Stimulated activated CD8-positive, alpha-beta memory T cell treated with anti-CD3 and anti-CD28 coated beads, Interleukin-7, amount 100 ng/mL, for 48 hours (primary cell): ENCODE measurements at regions not wholly inside any gene's neighbourhood (a gene's known extent, or its start where the extent isn't known, plus 50 kb on each side); places are given as distances from the start of the nearest gene placed in this dataset.
"Not testable (repeated sequence)": the region's sequence is repeated elsewhere in the genome, so short reads cannot be mapped to it uniquely, and the experiment has no call there.

Experiments
- DNase-seq, 2 donors: peaks; one replicate each; pipeline ENCODE4 v3.0.0-alpha.2; 2020; ENCODE audit warnings: low read depth in 1 of 2; ENCODE audit errors: extremely low read depth in 1 of 2

DNA sequence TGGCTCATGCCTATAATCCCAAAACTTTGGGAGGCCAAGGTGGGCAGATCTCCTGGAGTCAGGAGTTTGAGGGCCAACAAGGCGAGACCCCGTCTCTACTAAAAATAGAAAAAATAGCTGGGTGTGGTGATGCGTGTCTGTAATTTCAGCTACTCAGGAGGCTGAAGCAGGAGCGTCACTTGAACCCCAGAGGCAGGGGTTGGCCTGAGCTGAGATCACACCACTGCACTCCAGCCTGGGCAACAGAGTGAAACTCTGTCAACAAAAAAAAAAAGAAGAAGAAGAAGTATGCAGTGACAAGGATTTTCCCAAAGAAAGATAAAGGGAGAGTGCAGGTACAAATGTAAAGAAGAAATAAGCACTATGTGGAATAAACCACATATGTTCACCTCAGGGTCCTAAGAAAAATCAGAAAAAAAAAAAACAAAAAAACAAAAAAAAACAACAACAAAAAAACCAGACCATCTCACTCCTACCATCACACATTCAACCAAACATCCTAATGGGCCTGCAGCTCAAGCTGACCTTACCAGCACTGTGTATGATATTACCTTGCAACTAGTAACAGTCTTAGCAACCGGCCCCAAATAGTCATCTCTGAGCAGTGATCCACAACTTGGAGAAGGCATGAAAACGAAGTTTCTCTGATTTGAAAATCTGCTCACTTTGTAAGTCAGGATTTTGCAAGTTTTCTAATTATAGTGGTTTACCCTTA lies 296.7 kb upstream of the PROK2 start:
- no peak for DNase-seq

DNA sequence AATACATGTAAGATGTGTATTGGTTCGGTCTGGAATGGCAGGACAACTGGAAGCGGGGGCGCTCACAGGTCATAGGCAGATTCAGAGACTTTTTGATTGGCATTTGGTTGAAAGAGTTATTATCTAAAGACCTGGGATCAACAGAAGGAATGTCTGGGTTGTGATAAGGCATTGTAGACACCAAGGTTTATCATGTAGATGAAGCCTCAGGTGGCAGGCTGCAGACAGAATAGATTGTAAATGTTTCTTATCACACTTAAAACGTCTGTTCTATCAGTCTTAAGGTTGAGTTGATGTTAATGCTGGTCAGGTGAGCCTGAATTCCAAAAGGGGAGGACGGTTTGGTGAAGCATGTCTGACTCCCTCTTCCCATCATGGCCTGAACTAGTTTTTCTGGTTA lies 295.9 kb upstream of the PROK2 start:
- DNase-seq = no peak

DNA sequence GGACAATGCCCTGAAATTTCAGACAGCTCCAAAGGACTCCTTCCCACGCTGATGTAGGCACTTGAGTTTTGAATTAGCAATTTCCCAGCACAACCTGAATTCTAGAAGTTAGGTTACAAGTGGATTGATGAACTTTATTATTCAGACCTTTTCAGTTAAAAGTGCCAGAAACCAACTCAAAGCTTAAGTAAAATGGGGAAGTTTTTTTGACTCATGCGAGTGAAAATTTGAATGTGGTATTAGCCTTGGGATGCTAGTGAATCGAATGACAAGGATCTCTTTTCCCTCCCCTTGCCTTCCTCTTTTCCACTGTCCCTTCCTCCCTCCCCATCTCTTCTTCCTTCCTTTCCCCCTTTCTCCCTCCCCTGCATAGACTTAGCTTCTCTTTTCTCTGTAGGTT lies 295.1 kb upstream of the PROK2 start:
- DNase-seq = no peak

DNA sequence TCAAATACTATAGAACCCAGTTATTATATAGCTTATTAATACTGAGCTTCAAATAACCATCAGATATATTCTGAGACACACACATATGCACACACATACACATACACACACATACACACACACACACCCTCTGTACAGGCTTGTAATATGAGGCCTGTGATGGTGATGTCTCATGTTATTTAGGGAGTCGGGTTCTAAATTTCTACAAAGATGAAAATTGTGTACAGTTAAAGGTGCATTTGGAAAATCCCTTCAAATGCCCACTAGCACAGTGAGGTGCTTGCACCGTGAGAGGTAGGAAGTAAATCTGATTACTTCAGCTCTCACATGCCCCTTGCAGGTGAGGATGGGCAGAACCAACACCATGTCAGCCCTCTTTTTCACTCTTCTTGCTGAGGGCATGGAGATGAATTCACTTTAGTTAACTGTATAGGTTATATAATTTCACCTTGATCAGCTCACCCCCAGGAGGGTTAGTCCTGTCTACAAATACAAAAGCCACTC lies 294.5 kb upstream of the PROK2 start:
- DNase-seq = no peak

DNA sequence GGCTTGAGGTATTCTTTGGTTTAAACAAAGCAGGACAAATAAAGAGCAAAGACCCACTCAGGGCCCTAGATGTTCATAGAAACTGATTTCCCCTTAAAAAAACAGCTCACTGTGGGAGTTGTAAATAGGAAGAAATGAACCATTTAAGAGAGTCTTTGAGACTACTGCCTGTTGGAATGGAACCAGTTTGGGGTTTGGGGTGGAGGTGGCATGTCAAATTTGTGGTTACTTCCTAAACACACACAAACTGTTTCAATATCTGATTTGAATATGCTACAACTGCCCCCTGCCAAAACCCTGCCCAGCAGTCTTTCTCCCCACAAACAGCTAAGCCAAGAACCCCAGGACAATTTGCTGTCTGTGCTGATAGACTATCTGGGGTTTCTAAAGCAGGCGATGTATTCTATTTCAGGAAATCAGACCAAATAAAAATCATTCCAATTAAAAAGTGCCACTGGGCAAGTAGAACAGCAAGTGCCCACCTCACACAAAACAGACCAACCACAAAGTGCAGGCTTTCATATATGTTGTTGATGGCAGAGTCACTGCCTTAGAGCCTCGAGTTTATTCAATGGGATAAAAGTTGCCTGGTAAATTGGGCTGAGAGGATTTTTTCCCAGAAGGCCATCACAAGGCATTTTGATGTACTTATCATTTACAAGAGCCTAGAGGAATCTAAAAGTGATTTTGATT lies 293.9 kb upstream of the PROK2 start:
- no peak for DNase-seq

DNA sequence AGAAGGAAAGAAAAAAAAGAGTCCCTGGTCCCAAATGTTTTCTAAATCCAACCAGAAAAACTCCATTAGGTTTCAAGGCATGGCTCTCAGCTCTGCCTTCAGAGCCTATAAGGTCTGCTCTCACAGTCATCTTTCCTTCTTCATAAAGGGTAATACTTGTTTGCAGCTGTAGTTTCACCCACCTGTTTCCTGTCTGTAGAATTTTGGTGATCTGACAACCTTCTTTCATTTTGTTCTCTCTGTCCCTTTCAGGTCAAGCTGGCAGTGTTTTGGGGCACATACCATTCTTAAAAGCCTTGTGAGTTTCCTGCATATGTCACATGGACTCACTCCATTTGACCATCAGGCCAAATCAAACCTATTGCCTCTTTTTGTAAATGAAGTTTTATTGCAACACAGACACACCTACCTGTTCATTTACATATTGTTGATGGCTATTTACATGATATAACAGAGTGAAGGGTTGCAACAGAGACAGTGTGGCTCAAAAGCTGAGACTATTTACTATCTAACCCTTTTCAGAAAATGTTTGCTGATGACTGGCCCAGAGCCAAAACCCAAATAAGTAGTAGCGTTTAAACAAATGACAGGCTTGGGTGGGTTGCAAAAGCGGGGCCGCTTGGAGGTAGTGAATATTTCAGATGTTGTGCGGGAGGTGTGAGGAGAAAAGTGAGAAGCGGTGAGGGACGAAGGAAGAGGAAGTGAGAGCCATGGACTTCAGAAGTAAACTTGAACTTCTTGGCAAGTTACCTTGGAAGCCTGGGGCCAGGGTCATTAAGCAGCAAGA lies 292.7 kb upstream of the PROK2 start:
- no peak for DNase-seq

DNA sequence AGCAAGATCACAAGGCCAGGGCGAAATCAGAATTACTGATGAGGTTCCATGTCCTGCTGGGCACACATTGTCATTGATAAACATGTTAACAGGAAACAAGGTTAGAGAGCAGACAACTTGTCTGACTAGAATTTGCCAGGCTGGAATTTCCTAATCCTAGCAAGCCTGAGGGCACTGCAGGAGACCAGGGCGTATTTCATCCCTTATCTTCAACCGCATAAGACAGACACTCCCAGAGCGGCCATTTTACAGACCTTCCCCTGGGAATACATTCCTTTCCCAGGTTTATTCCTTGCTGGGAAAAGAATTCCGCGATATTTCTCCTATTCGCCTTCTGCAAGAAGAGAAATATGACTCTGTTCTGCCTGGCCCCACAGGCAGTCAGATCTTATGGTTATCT lies 290.9 kb upstream of the PROK2 start:
- not testable (repeated sequence) for DNase-seq

DNA sequence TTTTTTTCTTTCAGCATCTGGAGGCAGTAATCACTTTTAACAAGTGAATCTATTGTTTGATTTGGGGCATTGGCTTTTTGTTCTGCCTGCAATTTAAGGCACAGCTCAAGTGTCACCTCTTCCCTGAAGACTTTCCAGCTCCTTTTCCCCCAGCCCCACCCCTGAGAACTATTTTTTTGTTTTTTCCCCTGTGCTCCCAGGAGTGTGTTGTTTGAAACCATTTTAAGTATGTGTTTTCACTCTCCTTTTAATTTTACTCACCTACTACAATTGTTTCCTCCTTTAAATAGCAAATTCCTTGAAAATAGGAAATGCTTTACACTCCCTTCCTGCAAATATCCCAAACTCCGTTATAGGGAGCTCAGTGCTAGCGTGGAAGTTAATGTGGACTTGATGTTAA lies 286.7 kb upstream of the PROK2 start:
- DNase-seq = no peak

DNA sequence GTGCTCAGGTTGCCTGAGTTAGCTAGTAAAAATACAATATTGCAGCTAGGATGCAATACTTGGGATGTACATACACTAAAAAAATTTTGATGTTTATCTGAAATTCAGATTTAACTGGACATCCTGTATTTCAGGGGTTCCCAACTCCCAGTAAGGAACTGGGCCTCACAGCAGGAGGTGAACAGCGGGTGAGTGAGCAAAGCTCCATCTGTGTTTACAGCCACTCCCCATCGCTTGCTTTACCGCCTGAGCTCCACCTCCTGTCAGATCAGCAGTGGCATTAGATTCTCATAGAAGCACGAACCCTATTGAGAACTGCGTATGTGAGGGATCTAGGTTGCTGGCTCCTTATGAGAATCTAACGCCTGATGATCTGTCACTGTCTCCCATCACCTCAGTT lies 285.1 kb upstream of the PROK2 start:
- DNase-seq = no peak

DNA sequence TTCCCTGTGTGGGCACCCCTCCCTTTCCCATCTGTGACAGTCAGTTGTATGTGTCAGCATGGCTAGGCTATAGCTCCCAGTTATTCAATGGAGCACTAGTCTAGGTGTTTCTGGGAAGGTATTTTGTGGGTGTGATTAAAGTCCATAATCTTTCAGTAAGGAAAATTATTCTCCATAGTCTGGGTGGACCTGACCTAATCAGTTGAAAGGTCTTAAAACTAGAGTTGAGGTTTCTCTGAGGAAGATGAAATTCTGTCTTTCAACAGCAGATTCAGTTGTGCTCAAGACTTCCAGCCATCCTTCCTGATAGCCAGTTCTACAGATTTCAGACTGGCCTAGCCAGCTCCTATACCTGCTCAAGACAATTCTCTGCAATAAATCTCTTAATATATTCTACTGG lies 284.6 kb upstream of the PROK2 start:
- no peak for DNase-seq

DNA sequence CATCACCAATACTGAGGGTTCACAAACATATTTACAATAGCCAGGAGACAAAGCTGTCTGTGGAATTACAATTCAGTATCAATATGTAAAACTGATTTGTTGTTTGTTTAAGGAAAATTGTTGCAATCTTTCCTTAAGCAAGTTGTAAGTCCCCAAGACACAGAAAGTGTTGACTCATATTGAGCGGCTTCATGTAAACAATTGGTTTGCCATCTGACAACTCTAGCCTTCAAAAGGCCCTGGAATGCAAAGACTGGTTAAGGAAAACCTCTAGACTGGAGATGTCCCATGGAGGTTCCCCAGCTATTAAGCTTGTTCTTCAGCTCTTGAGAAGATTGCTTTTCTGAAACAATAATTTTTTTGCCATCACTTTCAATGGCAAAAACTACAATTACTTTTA lies 283.7 kb upstream of the PROK2 start:
- no peak for DNase-seq

DNA sequence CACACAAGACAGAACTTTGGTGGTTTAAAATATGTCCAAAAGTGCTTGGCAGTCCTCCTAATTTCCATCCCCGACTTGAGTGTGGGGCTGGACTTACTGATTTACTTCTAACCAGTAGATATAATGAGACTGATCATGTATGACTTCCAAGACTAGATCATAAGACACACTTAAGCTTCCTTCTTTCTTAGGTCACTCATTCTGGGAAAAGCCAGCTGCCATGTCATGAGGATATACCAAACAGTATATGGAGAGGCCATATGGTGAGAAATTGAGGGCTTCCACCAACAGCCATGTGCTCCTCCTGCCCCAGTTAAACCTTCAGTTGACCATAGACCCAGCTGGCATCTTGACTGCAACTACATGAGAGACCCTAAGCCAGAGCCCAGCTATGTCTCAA lies 282.8 kb upstream of the PROK2 start:
- DNase-seq = no peak

DNA sequence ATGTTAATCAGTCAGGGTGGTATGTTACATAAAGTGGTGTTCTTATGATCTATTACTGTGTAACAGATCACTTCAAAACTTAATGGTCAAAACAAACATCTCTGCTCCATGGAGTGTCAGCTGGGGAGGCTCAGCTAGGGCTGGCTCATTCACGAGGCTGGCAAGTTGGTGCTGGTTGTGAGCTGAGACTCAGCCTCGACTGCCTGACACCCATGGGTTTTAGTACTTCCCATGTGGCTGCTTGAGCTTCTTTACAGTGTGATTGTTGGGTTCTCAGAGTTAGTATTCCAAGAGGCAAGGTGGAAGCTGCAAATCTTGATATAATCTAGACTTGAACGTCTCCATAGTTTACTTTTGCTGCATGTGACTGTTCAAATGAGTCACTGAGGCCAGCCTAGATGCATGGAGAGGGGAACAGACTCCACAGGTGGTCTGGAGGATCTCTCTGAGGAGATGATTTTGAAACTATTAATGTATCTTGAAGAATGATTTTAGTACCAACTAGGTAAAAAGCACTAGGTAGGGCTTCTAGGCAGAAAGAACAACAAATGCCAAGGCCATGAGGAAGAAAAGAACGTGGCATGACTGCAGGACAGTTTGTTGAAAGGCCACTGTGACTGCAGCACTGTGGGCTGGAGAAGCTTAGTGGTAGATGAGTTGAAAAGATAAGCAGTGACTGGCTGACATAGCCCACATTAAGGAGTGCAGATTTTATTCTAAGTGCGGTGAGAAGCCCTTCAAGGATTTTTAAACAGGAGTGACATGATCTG lies 281.1 kb upstream of the PROK2 start:
- no peak for DNase-seq

DNA sequence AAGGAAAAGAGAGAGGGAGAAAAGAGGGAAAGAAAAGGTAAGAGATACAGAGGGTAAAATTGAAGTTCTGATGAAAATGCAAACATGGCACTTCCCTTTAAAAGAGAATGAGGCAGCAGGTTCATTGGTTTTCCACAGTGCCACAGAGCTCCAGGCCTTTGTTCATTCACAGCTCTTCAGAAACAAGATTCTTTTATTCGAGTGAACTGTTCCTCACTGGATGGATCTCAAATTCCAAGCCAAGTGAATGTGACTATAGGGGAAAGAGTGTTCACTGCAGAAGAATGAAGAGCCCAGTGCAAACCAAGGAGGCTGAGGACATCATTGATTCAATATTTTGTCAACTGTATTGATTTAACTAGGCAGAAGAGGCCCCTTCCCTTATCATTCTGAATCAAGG lies 280.3 kb upstream of the PROK2 start:
- DNase-seq = no peak

DNA sequence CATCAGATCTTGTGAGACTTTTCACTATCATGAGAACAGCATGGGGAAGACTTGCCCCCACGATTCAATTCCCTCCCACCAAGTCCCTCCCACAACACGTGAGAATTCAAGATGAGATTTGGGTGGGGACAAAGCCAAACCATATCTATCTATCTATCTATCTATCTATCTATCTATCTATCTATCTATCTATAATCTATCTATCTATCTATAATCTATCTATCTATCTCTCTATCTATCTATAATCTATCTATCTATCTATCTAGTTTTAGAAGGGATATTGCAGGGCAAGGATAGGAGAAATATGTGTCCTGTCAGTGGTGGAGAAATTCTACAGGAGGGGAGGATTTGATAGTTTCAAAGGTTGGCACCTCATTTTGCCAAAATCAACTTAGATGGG lies 279.8 kb upstream of the PROK2 start:
- DNase-seq = not testable (repeated sequence)

DNA sequence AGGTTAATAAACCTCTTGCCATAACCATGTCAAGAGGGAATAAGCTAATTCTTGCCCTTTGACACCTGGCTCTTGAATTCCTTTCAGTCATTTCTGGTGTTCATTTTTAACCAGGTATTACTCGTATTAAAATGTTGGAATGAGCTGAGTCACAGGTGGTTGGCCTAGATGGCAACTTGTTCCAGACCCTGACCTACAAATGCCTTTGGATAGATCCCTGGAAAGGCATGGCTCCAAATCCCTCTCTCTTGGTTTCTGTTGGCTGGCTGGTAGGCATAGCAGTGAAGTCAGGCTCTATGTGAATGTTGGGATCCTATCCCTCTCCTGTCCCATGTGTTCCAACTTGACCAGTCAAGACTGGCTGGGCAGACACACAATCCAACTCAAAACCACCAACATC lies 277.1 kb upstream of the PROK2 start:
- DNase-seq = no peak

DNA sequence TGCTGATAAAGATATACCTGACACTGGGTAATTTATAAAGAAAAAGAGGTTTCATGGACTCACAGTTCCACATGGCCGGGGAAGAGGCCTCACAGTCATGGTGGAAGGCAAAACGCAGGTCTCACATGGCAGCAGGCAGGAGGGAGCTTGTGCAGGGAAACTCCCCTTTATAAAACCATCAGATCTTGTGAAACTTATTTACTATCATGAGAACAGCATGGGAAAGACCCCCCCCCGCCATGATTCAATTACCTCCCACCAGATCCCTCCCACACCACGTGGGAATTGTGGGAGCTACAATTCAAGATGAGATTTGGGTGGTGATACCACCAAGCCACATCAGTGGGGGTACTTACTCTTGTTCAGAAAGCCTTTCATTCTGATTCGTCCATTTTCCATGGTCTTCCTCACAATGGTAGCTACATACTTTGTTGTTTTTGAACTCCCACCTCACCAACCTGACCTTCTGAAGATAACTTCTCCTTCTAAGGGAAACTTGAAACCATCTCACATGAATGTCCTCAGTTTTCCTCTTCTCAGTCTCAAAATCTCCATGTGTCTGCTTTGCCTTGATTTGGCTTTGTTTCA lies 275.6 kb upstream of the PROK2 start:
- peak; percentile 18 to 47 for DNase-seq

DNA sequence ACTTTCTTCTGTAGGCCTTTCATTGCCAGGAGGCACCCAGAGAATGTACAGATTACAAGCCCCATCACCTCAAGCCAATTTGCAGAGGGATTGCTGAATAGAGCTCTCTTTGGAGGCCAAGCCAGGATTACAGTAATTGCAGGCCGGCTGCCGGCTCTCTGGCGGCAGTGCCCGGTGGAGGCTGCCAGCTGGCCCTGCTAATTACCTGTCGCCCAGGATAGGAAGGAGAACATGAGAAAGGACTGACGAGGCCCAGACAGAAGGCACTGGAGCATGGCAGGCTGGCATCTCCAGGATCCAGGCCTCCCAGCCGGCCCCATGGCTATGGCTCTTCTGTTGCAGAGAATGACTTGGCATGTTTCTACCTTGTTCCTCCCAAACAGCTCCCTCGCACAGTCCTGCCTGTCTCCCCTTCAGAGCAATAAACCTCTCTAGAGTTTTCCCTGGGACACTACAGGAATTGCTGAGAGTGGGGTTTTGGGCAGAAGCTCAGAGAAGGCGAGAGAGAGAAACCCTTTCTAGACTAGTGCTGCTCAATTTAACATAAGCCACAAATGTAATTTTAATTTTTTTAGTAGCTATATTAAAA lies 273.6 kb upstream of the PROK2 start:
- no peak for DNase-seq

DNA sequence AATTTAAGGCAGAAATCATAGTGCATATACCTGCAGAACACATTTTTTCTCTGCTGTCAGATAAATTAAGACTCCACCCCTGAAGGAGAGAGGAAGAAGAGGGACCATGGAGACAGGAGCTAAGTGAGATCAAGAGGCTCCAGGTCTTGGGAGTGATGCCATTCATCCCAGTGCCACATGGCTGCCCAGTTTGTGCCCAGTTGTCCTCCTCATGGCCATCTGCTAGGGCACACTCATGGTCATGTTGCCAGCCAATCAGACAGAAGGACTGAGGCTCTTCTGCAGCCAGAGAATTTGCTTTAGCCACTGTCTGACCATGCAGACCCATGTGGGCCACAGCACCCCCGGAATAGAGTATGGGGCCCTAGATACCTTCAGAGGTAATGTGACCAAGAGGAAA lies 270.5 kb upstream of the PROK2 start:
- no peak for DNase-seq

DNA sequence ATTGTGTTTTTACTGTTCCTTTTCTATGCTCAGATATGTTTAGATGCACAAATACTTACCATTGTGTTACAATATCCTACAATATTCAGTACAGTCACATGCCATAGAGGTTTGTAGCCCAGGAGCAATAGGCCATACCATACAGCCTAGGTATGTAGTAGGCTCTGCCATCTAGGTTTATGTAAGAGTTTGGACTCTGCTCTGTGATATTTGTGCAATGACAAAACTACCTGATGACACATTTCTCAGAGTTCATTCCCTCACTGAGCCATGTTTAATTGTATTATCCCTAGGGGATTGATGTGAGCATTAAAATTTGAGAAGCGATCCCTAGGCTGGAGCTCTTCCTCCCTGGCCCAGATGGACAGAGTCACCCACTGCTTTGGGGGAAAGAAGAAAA lies 270.0 kb upstream of the PROK2 start:
- no peak for DNase-seq
